ENCODE measurements at regions not wholly inside any gene's neighbourhood (a gene's known extent, or its start where the extent isn't known, plus 50 kb on each side); places are given as distances from the start of the nearest gene placed in this dataset.

GRCh38 chrX:150158554-150159332 lies 204.4 kb upstream of the MAMLD1 start:
- Histone ChIP-seq H3K4me3 (ENCODE audit: low read depth, low read length) (no peak overlapping the region), H3K36me3 (ENCODE audit: control insufficient read depth, insufficient read depth, low read length) (no peaks in the 10 kb centered on the region), H3K27me3 (ENCODE audit: control insufficient read depth, insufficient read depth, low read length) (no peaks in the 10 kb centered on the region)
- TF ChIP-seq CTCF (IDR thresholded peaks at IDR 0.05; ENCODE audit: insufficient read depth, low read length, poor library complexity, severe bottlenecking): no peak
- DNase-seq (ENCODE audit: low read depth): no peak

DNA sequence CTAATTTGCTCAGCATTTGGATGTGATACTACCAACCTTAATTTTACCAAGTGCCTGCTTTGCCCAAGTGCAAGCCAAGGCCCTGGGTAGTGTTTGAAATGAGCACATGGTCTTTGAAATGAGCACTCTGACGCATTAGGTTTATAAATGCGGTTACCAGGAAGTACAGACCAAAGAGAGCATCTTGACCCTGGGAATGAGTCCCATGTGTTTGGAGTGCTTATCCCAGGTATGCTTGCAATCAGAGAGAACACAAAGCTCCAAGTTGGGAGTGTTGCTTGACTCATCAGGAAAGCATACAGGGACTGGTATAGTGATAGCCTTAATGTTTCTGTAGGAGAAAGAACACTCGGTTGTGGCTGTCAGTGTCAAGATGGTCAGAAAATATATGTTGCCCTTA lies 203.6 kb upstream of the MAMLD1 start:
- no peak for DNase-seq (ENCODE audit: low read depth)
- Histone ChIP-seq H3K27me3 (ENCODE audit: control insufficient read depth, insufficient read depth, low read length) (no peaks in the 10 kb centered on the region), H3K36me3 (ENCODE audit: control insufficient read depth, insufficient read depth, low read length) (no peaks in the 10 kb centered on the region), H3K4me3 (ENCODE audit: low read depth, low read length) (no peak overlapping the region)
- no peak for TF ChIP-seq CTCF (IDR thresholded peaks at IDR 0.05; ENCODE audit: insufficient read depth, low read length, poor library complexity, severe bottlenecking)

- Histone ChIP-seq H3K27me3 (ENCODE audit: control insufficient read depth, insufficient read depth, low read length) (no peaks in the 10 kb centered on the region), H3K4me3 (ENCODE audit: low read depth, low read length) (no peak overlapping the region), H3K36me3 (ENCODE audit: control insufficient read depth, insufficient read depth, low read length) (no peaks in the 10 kb centered on the region)
- TF ChIP-seq CTCF (IDR thresholded peaks at IDR 0.05; ENCODE audit: insufficient read depth, low read length, poor library complexity, severe bottlenecking): no peak
- DNase-seq (ENCODE audit: low read depth): no peak
These were observed 202.5 kb upstream of the MAMLD1 start for GRCh38 chrX:150160656-150161055.

DNA sequence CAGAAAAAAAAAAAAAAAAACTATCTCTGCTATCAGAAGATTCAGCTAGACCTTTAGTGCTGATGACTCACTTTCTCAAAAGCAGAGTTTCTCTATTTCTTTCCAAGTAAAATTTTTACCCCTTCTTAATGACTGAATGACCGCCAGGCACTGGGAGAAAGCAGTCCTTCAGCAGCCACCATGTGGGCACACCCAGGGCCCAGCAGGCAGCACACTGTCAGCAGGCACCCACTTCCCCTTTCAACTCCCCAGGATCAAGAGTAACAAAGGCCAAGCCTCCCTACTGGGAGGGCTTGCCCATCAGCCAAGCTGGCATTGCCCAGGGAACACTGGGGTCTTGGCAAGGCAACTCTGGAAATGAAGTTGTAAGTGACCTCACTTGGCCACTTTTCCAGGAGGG lies 201.9 kb upstream of the MAMLD1 start:
- Histone ChIP-seq H3K4me3 (ENCODE audit: low read depth, low read length) (no peak overlapping the region), H3K27me3 (ENCODE audit: control insufficient read depth, insufficient read depth, low read length) (no peaks in the 10 kb centered on the region), H3K36me3 (ENCODE audit: control insufficient read depth, insufficient read depth, low read length) (no peaks in the 10 kb centered on the region)
- TF ChIP-seq CTCF (IDR thresholded peaks at IDR 0.05; ENCODE audit: insufficient read depth, low read length, poor library complexity, severe bottlenecking): no peak
- DNase-seq (ENCODE audit: low read depth): no peak

- no peak overlapping the region for H3K4me3 ChIP-seq (ENCODE audit: low read depth, low read length)
- DNase-seq (ENCODE audit: low read depth): no peak
- no peaks in the 10 kb centered on the region for H3K27me3 ChIP-seq (ENCODE audit: control insufficient read depth, insufficient read depth, low read length)
- TF ChIP-seq CTCF (IDR thresholded peaks at IDR 0.05; ENCODE audit: insufficient read depth, low read length, poor library complexity, severe bottlenecking): no peak
- H3K36me3 ChIP-seq (ENCODE audit: control insufficient read depth, insufficient read depth, low read length): no peaks in the 10 kb centered on the region
These were observed 201.0 kb upstream of the MAMLD1 start for GRCh38 chrX:150162141-150162540.
